SH-SY5Y (cell line): ENCODE measurements at regions not wholly inside any gene's neighbourhood (a gene's known extent, or its start where the extent isn't known, plus 50 kb on each side); places are given as distances from the start of the nearest gene placed in this dataset.

Experiments
- GATA2 ChIP-seq: IDR thresholded peaks from 2 replicates; pipeline ENCODE4 v1.6.1; 2011; ENCODE audit warnings: mild to moderate bottlenecking, low read depth, low read length
- GATA3 ChIP-seq: IDR thresholded peaks from 2 replicates; pipeline ENCODE4 v1.6.1; 2011; ENCODE audit warnings: low read depth, mild to moderate bottlenecking, low read length, moderate library complexity

DNA sequence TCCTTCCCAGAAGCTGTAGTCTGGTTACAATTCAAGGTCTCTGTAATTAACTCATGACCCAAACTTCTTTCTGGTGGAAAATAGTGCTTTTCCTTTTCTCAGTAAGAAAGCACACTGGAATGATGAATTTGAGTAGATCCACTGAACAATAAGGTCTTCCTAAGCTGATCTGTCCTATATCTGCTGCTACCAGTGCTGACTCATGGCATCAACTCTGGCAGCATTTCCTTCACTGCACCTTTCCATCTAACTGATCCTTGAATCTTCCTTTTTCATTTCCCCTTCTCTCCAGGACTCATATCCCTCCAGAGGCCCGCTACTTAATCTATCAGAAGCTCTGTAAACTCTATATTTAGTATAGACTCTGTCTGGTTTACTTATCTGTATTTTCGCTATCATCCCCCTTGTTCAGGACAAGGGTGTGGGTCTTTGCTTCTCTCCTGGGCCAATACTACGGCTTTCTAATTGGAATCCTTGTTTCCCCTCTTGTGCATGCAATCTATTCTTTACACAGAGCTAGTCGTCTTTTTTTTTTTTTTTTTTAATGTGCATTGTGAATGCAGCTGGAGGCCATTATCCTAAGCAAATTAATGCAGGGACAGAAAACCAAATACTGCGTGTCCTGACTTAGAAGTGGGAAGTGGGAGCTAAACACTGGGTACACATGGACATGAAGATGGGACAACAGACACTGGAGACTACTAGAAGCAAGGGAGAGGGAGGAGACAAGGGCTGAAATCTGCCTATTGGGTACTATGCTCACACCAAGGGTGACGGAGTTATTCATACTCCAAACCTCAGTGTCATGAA is 192.2 kb upstream of the RPS23 start:
- TF ChIP-seq GATA3, result no peak
- no peak for TF ChIP-seq GATA2

DNA sequence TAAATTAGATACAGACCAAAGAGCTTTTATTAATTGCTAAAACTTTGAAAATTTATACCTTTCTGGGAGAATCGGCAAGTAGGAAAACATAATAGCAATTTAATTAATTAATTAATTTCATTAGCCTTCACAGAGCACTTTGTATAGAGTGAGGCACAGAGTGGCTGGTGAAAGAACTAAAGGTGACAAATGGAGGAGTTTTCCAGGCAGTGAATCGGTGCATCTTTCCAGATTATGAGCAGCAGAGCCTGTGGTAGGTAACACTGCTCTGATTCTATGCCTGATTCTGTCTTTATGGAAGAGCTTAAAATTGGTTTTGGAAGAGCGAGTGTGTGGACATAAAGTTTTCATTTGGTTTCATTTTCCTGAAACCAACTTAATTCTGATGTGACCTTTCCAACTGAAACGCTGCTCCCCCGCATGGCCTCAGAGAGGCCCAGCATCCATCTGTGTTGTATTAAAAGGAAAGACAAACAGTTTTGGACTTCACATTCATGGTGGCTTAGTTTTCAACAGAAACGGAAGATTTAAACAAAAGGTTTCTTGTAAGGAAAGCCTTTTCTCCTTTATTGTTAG is 188.9 kb upstream of the RPS23 start:
- TF ChIP-seq GATA2 (no peak), GATA3 (no peak)

DNA sequence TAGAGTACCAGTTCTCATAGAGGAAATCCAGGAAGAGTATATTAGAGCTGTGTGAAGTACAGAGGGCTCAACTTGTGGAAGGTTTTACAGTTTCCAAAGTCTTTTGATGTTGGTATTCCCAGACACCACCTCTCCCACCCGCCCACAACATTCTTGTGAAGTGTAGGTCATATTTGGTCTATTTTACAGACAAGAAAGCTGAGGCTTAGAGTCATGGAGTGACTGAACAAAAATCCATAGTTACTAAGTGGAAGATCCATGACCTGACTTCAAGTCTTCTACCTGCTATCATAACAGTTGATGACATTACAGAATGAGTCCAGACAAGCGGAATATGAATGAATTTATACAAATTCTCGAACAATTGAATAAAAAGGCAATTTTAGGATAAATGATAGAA is 187.1 kb upstream of the RPS23 start:
- TF ChIP-seq GATA2 (no peak), GATA3 (no peak)

DNA sequence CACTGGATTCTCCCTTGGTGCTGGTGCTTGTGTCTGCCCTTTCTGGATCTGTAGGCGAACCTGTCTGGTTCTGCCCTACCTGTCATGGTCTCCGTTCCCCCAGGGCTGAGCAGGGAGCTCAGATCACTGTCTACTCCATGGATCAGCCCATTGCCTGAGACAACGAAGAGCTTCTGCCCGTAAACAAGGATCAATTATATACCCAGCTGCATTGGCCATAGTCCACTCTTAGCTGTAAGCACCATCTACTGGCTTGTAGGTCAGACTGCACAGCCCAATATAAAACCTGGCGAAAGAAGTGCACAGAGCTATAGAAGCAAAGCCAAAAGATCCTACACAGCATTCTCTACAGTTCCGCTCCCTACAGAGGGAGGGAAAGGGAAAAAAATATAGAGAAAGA is 181.5 kb upstream of the RPS23 start:
- TF ChIP-seq GATA2, result no peak
- TF ChIP-seq GATA3, result no peak

DNA sequence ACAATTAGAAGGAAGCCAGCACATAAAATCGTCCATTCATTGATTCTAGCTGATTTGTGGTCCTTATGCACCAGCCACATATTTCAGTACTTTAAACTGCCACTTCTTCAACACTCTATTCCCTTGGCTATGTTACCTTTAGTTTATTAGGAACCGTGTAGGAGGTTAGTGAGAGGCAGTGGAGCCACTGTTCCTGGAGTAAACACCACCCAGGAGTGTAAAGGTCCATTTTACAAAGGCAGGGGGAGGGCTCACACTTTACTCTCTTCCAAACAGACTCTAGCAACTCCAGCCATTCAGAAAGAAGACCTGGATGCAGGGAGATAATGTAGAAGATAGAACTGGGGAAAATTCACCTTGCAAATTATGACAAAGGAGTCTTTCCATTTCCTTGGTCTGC is 170.2 kb upstream of the RPS23 start:
- no peak for TF ChIP-seq GATA2
- no peak for TF ChIP-seq GATA3

DNA sequence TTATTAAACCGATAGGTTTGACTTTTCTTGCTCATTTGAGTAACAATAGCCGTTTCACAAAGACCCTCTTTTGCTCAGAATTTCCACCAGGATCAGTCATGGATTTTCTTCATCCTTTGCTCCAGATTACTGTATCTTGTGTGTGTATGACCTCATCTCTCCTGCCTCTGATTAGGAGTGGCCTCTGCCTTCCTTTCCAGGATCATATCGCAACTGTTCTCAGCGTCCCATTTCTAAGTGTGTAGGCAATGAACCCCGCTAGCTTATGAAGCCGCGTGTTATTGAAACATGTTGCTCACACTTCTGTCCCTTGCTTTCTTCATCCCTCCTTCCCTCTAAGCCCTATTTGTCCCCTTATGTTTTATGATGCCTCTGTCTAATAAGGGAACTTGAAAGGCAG is 169.8 kb upstream of the RPS23 start:
- no peak for TF ChIP-seq GATA3
- TF ChIP-seq GATA2, result no peak

DNA sequence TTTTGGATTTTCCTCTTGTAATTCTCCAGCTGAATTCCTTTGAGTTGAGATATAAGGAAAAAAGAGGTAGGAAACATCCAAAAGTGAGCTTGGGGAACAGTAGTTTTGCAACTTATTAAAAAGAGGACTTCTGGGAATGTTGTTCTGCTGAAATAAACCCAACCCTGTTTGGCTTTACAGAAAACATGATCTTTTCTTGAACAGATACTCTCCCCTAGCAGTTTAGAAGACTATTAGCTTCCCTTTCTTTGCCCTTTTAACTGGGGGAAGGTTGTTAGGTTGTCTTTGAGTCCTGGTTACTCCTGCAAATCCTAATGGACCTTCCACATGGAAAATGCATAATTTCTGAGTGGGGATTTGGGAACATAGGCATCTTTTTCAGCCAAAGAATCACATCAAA is 168.7 kb upstream of the RPS23 start:
- no peak for TF ChIP-seq GATA2
- no peak for TF ChIP-seq GATA3

DNA sequence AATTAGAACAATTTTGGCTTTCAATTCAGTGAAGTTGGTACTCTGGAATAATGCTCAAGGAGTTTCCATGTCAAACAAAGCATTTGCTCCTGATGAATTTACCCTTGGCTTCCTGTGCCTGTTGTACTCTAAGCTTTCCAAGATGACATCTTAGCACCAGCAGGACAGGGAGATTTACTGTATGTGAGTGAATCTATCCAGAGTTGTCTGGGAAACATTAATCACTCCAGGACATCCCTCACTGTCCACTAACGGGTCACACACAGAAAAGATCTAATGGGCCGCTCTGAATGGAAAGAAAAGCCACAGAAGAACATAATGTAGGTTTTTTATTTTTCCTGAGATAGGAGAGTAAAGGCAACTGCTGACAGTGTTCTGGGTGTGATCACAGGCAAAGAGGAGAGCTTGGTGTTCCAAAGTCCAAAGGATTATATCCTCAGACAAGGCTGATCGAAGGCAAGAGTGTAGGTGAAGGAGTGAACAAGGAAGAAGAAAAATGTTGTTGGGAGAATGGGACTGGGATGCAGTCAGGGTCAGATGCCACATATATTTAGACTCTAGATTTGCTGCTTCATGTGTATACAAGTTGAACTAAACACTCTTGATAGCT is 167.7 kb upstream of the RPS23 start:
- TF ChIP-seq GATA3 (no peak), GATA2 (no peak)

DNA sequence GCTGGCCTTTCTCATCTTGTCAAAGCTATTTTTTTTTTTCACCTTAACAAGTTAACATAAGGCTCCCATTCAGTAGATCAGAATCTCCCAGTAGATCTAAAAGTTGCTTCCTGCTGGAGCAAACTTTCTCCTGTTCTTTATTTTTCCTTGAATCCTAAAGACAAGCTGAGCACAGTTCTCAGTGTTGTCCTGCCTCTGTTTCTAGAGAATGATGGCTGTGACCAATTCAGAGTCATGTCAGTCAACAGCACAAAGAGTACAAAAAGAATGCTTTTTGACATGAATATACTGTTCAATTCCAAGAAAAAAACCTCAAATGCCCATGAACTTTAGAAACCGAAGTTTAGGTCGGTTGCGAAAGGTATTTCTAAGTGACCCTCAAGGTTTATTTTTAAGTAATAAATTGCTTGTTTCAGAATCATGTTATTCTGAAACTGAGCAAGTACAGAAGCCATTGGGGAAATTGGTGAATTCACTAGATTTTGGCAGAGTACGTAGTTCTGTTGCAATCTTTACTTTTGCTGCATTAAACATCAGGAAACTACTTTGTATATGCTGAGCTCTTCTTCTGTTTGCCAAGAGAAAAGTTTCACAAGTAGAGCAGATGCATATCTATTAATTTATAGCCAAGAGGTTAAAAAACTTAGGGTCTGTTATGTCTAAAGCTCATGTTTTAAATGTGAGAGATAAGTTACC is 161.7 kb upstream of the RPS23 start:
- no peak for TF ChIP-seq GATA2
- no peak for TF ChIP-seq GATA3

DNA sequence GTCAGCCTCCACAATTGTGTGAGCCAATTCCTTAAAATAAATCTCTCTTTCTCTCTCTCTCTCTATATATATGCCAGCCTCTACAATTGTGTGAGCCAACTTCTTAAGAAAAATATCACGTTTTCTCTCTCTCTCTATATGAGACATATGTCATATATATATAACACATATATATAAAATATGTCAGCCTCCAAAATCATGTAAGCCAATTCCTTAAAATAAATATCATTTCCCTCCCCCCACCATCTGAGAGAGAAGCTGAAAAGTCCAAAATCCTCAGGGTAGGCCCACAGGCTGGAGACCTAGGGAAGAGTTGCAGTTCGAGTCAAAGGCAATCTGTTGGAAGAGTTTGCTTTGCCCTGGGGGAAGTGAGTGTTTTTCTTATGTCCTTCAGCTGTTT is 158.1 kb upstream of the RPS23 start:
- TF ChIP-seq GATA3, result no peak
- no peak for TF ChIP-seq GATA2

DNA sequence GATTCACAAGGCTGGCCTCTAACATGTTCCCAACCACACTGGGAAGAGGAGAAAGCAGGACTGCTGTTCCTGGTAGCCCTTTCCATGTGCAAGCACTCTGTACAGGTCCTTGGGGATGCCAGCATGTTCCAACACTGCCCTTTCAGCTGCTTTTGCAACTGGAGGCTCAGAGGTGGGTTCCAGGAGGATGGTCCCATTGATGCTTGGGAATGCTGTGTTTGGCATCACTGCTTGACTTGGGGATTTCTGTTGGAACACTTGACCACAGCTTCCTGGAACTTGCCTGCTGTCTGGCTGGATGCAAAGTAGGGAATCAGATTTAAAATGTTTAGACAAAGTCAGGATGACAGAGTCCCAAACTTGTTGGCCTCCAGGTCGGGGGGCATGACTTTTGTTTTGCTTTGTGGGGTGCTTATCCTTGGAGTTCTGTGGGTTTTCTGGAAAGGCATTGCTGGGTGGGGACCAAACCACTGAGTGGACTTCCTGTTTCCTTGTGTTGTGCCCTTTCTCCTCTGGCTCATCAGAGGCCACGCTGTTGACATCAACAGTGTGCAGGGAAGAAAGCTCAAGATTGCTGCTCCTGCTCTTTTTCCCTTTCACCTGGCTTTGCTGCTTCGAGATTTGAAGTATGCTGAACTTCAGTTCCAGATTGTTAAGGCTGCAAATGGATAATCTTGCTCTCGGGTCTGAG is 148.5 kb upstream of the RPS23 start:
- TF ChIP-seq GATA2 (no peak), GATA3 (no peak)

DNA sequence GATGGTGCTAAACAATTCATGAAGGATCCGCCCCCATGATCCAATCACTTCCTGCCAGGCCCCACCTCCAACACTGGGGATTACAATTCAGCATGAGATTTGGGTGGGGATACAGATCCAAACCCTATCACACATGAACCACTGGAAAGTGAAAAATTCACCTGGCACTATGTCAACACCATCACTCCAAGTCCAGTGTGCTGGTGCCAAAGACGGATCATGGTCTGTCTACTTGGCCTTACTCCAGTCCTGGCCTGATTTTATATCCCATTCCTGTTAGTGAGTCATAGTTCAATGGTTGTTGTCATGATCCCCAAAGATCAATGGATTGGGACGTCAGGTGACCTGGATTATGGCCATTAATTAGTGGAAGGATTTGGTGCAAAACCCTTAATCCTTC is 147.4 kb upstream of the RPS23 start:
- TF ChIP-seq GATA2 (no peak), GATA3 (no peak)

DNA sequence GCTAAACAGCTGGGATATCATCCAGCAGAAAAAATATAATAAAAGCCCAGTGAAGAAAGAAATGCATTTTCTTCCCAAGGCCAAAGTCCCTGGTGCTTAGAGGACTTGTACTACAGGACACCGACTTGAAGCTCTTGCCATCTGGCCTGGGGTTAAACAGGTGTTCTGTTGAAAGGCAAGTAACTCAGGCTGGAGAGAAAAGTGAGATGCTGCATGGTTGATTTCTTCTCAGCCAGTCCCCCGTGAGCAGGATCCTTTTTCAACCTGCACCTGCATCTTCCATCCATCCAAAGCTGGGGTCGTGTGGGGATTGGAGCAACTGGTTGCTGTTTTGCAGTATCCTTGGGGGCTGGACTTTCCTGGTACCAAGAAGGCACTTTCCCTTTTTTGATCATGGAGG is 146.1 kb upstream of the RPS23 start:
- TF ChIP-seq GATA3 (no peak), GATA2 (no peak)

DNA sequence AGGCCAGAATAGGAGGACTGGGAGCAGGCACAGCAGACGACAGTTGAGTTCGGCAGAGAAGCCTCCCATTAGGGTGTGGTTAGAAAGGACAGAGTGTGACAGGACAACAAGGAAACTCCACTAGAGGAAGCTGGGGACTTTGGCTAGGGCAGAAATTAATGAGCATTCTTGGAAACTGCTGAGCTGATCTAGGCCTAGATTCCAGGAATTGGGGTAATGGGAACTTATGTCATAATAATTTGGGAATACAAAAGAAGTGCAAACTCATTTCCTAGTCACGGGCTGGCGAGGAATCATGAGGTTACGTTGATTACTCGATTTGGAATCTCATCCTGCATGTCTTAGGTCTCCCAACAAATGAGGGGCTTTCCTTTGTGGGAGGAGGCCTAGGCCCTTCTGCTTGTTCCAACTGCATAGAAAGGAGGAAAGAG is 144.6 kb upstream of the RPS23 start:
- TF ChIP-seq GATA2, result no peak
- no peak for TF ChIP-seq GATA3
